ENCODE measurements at regions not wholly inside any gene's neighbourhood (a gene's known extent, or its start where the extent isn't known, plus 50 kb on each side); places are given as distances from the start of the nearest gene placed in this dataset.

DNA sequence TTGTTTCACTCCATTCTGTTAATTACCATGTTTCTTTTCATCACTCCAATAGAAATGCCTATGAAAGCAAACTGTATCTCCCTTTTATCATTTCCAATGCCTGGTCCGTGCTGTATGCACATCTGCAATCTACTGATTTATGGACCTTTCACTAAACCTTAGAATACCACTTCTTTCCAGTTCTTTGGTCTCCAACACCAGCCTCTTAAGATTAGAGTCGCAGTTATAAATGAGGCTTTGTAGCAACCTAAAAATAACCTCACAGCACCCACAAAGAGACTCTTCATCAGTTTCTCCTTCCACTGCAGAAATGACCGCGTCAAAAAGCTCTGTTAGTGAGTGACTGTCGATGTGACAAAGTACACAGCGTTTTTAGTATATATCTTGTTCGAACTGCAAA, 282.6 kb downstream of the ADGRA3 start:
- 54 to 76% (median 61%) methylated on average over 7 of the region's 7 CpGs for WGBS, 4 donors
- Histone ChIP-seq H3K27ac (no peak overlapping the region), H3K4me3 (no peak overlapping the region), H3K9me3 (replicated peaks in 1 of 3) (no peaks in the 10 kb centered on the region), H3K27me3 (no peaks in the 10 kb centered on the region), H3K4me1 (replicated peaks in 1 of 2) (no peaks in the 10 kb centered on the region), H3K36me3 (replicated peaks in 1 of 2) (no peaks in the 10 kb centered on the region)
- TF ChIP-seq POLR2A (IDR thresholded peaks at IDR 0.05) (no peak), CTCF (IDR thresholded peaks at IDR 0.05) (no peak)
- intact Hi-C loops (cut with DNase I), result no loop called here
- DNase-seq, result no peak

DNA sequence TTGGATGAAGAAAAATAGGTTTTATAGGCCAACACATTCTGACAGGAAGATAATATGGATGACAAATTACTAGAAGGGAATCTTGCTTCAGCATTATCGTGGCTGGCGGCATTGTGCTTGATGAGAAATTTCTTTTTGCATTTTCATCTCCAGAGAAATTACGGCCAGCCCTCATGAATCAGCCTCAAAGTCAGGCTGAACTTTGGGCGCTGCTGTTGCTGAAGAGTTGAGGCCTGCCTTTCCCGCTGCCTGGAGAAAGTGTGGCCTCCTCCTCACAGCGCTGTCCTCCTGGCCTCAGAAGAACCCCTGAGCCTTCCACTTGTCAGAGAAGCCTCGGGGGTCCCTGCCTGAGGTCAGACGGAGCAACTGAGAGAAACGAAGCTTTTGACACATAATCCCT, 272.4 kb upstream of the KCNIP4 start:
- Histone ChIP-seq H3K27me3 (no peaks in the 10 kb centered on the region), H3K4me1 (replicated peaks in 1 of 2) (no peaks in the 10 kb centered on the region), H3K9me3 (replicated peaks in 1 of 3) (no peaks in the 10 kb centered on the region), H3K36me3 (replicated peaks in 1 of 2) (no peaks in the 10 kb centered on the region), H3K4me3 (no peak overlapping the region), H3K27ac (no peak overlapping the region)
- DNase-seq, result no peak
- intact Hi-C loops (cut with DNase I), result no loop called here
- no peak for TF ChIP-seq POLR2A (IDR thresholded peaks at IDR 0.05)
- TF ChIP-seq CTCF (IDR thresholded peaks at IDR 0.05), result no peak
- 57 to 66% (median 64%) methylated on average over 9 of the region's 9 CpGs for WGBS, 4 donors

DNA sequence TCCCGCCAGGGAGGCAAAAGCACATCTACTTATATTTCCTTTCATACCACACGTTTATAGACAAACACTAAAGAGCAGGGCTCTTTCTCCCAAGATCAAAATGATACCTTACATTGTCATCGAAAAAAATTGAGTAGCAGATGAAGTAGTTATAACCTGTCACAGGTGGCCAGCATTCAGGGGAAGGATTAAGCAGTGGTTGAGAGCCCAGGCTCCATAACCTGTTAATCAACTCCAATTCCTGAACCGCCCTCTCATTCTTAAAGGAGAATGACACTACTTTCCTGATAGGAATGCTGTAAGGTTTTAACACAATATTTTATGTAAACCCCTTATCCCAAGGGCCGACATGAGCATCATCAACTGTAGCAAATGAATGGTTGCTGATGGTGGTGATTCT, 268.9 kb upstream of the KCNIP4 start:
- no peaks in the 10 kb centered on the region for H3K27me3 ChIP-seq
- H3K36me3 ChIP-seq (replicated peaks in 1 of 2), result no peaks in the 10 kb centered on the region
- H3K9me3 ChIP-seq (replicated peaks in 1 of 3), result no peaks in the 10 kb centered on the region
- no peak overlapping the region for H3K27ac ChIP-seq
- no peak overlapping the region for H3K4me3 ChIP-seq
- TF ChIP-seq POLR2A (IDR thresholded peaks at IDR 0.05), result no peak
- no peak for TF ChIP-seq CTCF (IDR thresholded peaks at IDR 0.05)
- WGBS, 4 donors, result 72 to 78% (median 73%) methylated on average over 5 of the region's 5 CpGs
- DNase-seq, result no peak
- H3K4me1 ChIP-seq (replicated peaks in 1 of 2), result no peaks in the 10 kb centered on the region
- intact Hi-C loops (cut with DNase I), result no loop called here

DNA sequence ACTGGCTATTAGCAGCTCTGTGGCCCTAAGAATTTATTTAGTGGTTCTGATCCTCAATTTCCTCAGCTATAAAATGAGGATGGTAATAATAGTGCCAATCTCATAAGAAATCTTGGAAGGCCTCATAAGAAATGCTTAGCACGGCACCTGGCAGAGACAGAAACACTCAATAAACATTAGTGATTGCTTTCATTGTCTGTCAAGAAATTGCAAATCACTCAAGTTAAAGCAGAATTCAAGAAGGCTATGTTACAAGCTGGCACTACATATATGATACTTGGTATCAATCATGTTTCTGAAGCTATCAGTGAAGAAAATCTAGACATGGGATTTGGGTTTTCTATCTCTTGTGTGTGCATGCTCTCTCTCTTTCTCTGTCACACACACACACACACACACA, 267.7 kb upstream of the KCNIP4 start:
- WGBS, 4 donors, result 76 to 83% (median 80%) methylated on average over 1 of the region's 1 CpG
- TF ChIP-seq POLR2A (IDR thresholded peaks at IDR 0.05) (no peak), CTCF (IDR thresholded peaks at IDR 0.05) (no peak)
- no peaks in the 10 kb centered on the region for H3K27me3 ChIP-seq
- H3K4me3 ChIP-seq, result no peak overlapping the region
- H3K9me3 ChIP-seq (replicated peaks in 1 of 3), result no peaks in the 10 kb centered on the region
- H3K4me1 ChIP-seq (replicated peaks in 1 of 2), result no peaks in the 10 kb centered on the region
- no peak overlapping the region for H3K27ac ChIP-seq
- DNase-seq, result no peak
- H3K36me3 ChIP-seq (replicated peaks in 1 of 2), result no peaks in the 10 kb centered on the region
- intact Hi-C loops (cut with DNase I), result no loop called here
